ENCODE measurements at regions not wholly inside any gene's neighbourhood (a gene's known extent, or its start where the extent isn't known, plus 50 kb on each side); places are given as distances from the start of the nearest gene placed in this dataset.

DNA sequence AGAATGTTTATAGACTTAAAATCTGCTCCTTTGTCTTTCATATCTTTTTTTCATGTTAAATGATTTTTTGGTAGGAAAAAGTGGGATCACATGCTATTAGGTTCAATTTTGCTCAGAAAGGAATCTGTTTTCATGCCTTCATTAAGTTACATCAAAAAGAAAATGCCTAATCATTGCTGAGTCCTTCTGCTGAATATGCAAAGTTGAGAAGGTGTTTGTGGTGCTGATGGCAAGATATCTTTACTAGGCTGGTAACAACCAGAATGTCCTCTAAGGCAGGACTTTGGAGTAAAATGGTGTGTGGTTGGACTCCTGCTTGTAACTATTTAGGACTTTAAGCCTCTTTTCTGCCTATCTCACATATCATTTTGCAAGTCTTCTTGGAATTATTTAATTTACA, 88.3 kb downstream of the TRIB2 start:
- no peak overlapping the region for H3K27ac ChIP-seq
- intact Hi-C loops (cut with DNase I), result no loop called here
- no peaks in the 10 kb centered on the region for H3K36me3 ChIP-seq
- FAIRE-seq, result no peak
- H3K9me3 ChIP-seq, result no peaks in the 10 kb centered on the region
- H3K4me3 ChIP-seq, result no peak overlapping the region
- TF ChIP-seq, protein P1, sequence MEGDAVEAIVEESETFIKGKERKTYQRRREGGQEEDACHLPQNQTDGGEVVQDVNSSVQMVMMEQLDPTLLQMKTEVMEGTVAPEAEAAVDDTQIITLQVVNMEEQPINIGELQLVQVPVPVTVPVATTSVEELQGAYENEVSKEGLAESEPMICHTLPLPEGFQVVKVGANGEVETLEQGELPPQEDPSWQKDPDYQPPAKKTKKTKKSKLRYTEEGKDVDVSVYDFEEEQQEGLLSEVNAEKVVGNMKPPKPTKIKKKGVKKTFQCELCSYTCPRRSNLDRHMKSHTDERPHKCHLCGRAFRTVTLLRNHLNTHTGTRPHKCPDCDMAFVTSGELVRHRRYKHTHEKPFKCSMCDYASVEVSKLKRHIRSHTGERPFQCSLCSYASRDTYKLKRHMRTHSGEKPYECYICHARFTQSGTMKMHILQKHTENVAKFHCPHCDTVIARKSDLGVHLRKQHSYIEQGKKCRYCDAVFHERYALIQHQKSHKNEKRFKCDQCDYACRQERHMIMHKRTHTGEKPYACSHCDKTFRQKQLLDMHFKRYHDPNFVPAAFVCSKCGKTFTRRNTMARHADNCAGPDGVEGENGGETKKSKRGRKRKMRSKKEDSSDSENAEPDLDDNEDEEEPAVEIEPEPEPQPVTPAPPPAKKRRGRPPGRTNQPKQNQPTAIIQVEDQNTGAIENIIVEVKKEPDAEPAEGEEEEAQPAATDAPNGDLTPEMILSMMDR (IDR thresholded peaks at IDR 0.05), result no peak
- no peaks in the 10 kb centered on the region for H3K4me1 ChIP-seq
- H3K27me3 ChIP-seq, result no peaks in the 10 kb centered on the region
- DNase-seq, result no peak
- no peak for ATAC-seq

DNA sequence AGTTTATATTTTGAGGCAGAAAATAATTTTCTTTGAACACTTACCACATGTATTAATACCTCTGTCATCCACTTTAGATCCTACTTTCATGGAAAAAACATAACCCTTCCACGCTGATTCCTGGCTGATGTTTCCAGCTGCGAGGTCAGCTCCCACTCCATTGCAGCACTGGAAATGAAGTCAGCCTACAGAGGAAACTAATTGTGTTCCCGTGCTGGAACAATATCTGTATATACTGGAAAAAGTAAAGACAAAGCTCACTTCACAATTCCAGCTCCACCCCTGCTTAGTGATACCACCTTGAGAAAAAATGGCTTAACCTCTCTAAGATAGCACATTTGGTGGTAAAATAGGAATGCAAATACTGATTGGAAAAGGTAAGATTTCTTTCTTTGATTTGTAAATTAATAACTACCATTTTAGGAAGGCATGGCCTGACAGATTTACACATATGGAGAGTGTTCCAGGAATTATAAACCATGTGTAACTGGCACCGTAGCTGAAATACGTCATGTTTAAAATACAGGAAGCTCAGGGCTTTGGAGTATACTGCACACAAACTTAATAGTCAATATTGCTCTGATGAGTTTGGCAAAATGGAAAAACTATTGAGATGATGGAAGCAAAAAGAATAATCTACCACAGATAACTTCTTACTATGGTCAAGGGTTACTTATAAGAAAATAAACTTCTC, 90.0 kb downstream of the TRIB2 start:
- TF ChIP-seq, protein P1 (IDR thresholded peaks at IDR 0.05), result no peak
- intact Hi-C loops (cut with DNase I), result no loop called here
- FAIRE-seq, result no peak
- no peaks in the 10 kb centered on the region for H3K27me3 ChIP-seq
- DNase-seq, result no peak
- H3K4me1 ChIP-seq, result no peaks in the 10 kb centered on the region
- no peaks in the 10 kb centered on the region for H3K36me3 ChIP-seq
- no peaks in the 10 kb centered on the region for H3K9me3 ChIP-seq
- H3K4me3 ChIP-seq, result no peak overlapping the region
- no peak for ATAC-seq
- no peak overlapping the region for H3K27ac ChIP-seq
- WGBS, 2 donors, result 70 to 73% methylated on average over 5 of the region's 5 CpGs

DNA sequence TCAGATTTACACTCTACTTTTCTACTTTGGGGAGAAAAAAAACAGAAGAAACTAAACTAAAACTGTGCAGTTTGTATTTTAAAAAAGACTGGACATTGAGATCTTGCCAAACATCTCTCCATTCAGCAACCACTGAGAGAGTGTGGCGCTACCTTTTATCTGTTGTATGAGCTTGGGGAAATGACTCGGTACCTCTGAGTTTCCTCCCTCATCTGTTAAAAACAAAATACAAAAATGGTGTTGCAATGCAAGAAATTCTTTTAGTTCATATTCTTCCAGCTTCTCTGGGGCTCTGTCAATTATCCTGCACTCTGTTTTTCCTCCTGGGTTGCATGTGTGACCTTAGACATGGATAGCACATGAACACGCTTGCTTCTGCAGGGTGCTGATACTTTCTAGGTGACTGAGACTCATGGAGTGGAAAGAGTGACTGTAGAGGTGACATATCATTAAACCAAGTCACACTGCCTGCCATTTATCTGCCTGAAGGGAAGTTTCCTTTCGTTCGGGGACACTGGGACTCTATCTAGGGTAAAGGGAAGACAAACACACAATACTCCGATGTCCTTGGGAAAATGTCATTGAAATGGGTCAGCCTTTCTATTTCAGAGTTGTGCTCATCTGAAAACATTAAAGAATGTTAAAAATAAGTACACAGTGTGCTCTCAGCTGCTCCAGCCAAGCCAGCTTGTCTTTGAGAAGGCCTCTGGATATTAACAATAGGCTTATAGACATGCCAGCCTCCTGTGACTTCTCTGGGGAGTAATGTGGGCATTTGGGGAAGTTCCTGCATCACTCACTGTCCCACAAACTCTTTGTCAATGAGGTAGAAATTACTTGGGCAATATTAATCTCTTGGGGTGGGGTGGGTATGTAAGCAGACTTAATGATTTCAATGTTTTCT, 91.4 kb downstream of the TRIB2 start:
- Histone ChIP-seq H3K27ac (no peak overlapping the region), H3K4me1 (no peaks in the 10 kb centered on the region), H3K27me3 (no peaks in the 10 kb centered on the region), H3K4me3 (no peak overlapping the region), H3K9me3 (no peaks in the 10 kb centered on the region), H3K36me3 (no peaks in the 10 kb centered on the region)
- 72 to 77% methylated on average over 6 of the region's 6 CpGs for WGBS, 2 donors
- FAIRE-seq, result no peak
- ATAC-seq, result no peak
- intact Hi-C loops (cut with DNase I), result no loop called here
- no peak for DNase-seq
- TF ChIP-seq, protein P1 (IDR thresholded peaks at IDR 0.05), result no peak

DNA sequence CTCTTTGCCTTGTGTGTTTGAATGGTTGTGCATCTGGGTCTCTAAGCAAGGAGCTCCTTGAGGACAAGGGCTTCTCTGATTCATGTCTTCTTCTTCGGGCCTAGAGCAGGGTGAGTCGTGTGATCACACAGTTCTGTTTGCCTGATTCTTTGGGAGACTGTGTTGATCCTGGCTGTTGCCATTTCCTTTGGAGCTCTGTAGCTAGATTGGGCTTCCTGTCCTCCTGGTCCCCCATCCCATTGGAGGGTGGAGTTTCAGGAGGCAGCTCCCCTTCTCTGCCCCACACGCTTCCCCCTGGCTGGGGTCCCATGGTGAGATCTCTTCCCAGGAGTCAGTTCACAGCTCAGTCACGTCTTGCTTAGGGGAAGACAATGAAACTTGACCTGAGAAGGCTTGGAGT, 92.8 kb downstream of the TRIB2 start:
- FAIRE-seq, result no peak
- TF ChIP-seq, protein P1 (IDR thresholded peaks at IDR 0.05), result no peak
- Histone ChIP-seq H3K36me3 (no peaks in the 10 kb centered on the region), H3K4me1 (no peaks in the 10 kb centered on the region), H3K27me3 (no peaks in the 10 kb centered on the region), H3K4me3 (no peak overlapping the region), H3K9me3 (no peaks in the 10 kb centered on the region), H3K27ac (no peak overlapping the region)
- ATAC-seq, result no peak
- intact Hi-C loops (cut with DNase I), result no loop called here
- no peak for DNase-seq
- whole genome bisulfite sequencing, 2 donors, result 80 to 87% methylated on average over 4 of the region's 4 CpGs

DNA sequence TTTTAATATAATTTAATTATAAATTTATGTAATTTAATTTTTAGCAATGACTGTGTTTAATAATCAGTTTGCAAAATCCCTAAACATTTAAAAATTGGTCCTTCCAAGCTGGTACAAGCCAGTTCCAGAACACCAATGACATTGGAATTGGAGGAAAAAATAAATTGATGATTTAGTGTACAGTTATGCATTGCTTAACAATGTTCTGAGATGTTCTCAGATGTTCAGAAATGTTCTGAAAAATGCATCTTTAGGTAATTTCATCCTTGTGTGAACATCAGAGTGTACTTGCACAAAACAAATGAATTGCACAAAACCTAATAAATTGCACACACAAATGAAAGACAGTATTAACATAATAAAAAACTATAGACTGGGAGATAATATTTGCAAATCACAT, 95.2 kb downstream of the TRIB2 start:
- intact Hi-C loops (cut with DNase I), result no loop called here
- ATAC-seq (no peak), DNase-seq (no peak), FAIRE-seq (no peak)
- Histone ChIP-seq H3K4me1 (no peaks in the 10 kb centered on the region), H3K9me3 (no peaks in the 10 kb centered on the region), H3K27me3 (no peaks in the 10 kb centered on the region), H3K4me3 (no peak overlapping the region), H3K36me3 (no peaks in the 10 kb centered on the region), H3K27ac (no peak overlapping the region)
- TF ChIP-seq, protein P1 (IDR thresholded peaks at IDR 0.05), result no peak

All from pancreas (tissue), 10 donors.